ENCODE measurements at regions not wholly inside any gene's neighbourhood (a gene's known extent, or its start where the extent isn't known, plus 50 kb on each side); places are given as distances from the start of the nearest gene placed in this dataset.

GRCh38 chr5:167243463-167243862, 1048.0 kb upstream of the WWC1 start:
- H3K27ac Mint-ChIP-seq = no peak overlapping the region
- no peak for DNase-seq
- H3K36me3 Mint-ChIP-seq = peaks cover 0 to 5% (median 0%) of the 10 kb centered on the region in 3 donors
- H3K4me3 Mint-ChIP-seq = no peak overlapping the region
- peaks cover 0 to 1% (median 0%) of the 10 kb centered on the region in 3 donors for H3K27me3 Mint-ChIP-seq (ENCODE audit: low read depth in 3 of 3)
- H3K4me1 Mint-ChIP-seq = no peaks in the 10 kb centered on the region
- peaks cover 11 to 44% (median 15%) of the 10 kb centered on the region in 6 donors for H3K9me3 Mint-ChIP-seq

DNA sequence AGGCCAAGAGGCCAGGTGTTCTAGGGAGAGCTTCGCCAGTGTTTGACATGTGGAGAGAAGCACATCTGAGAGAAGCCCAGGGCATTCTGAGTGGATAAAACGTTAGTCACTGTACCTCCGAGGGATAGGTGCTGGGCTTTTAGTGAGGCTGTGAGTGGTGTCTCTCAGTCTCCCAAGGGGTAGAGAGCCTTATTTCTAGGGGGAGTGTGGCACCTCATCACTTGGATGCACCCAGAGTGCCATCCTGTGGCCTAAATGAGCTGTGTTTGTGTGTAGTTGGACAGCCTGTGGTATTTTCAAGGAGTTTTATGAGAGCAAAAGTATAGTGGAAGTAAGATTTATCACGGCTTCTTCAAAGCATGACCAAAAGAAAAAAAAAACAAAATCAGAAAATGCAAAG, 1046.9 kb upstream of the WWC1 start:
- H3K27ac Mint-ChIP-seq = no peak overlapping the region
- H3K9me3 Mint-ChIP-seq = peaks cover 11 to 41% (median 13%) of the 10 kb centered on the region in 6 donors
- H3K36me3 Mint-ChIP-seq = peaks cover 0 to 5% (median 0%) of the 10 kb centered on the region in 3 donors
- H3K27me3 Mint-ChIP-seq (ENCODE audit: low read depth in 3 of 3) = peaks cover 0 to 1% (median 0%) of the 10 kb centered on the region in 3 donors
- no peaks in the 10 kb centered on the region for H3K4me1 Mint-ChIP-seq
- no peak overlapping the region for H3K4me3 Mint-ChIP-seq
- no peak for DNase-seq

DNA sequence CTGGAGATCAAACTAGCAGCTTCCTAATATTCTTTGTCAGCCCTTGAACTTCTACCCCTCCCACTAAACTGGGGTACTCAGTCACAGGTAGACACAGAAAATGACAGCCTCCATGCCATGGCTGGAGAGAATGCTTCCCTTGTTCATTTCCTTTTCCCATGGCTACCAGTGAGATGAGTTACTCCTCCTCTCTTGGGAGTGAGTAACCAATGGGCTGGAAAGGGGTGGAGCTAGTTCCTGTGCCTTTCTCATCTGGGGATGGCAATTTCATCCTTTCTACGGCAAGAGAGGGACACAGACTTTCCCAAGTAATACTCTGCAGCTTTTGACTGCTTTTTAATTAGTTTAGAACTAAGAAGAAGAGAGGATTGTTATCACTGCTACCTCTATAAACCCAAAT, 1045.6 kb upstream of the WWC1 start:
- Mint-ChIP-seq H3K9me3 (peaks cover 9 to 44% (median 15%) of the 10 kb centered on the region in 6 donors), H3K36me3 (peaks cover 0 to 5% (median 0%) of the 10 kb centered on the region in 3 donors), H3K4me3 (no peak overlapping the region), H3K27me3 (ENCODE audit: low read depth in 3 of 3) (peaks cover 0 to 1% (median 0%) of the 10 kb centered on the region in 3 donors), H3K27ac (no peak overlapping the region), H3K4me1 (no peaks in the 10 kb centered on the region)
- DNase-seq = no peak

DNA sequence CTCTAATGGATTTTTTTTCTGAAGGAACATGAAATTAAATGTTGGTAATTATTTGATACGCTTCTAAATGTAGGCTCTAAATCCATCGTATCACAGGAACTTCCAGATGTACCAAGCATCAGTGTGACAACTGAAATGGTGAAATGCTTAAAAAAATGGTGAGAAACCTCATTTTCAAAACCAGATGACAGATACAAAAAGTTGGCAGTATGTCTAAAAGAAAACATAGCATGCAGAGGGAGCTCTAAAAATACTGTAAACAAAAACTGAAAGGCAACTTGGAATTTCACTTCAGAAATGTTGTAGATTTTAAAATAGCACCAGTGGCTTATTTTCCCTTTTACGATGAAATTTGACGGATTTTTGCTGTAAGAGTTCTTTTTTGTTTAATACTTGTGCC, 1043.6 kb upstream of the WWC1 start:
- no peaks in the 10 kb centered on the region for H3K4me1 Mint-ChIP-seq
- peaks cover 0 to 1% (median 0%) of the 10 kb centered on the region in 3 donors for H3K27me3 Mint-ChIP-seq (ENCODE audit: low read depth in 3 of 3)
- H3K4me3 Mint-ChIP-seq = no peak overlapping the region
- H3K36me3 Mint-ChIP-seq = no peaks in the 10 kb centered on the region
- DNase-seq = no peak
- no peak overlapping the region for H3K27ac Mint-ChIP-seq
- H3K9me3 Mint-ChIP-seq = peaks cover 5 to 37% (median 8%) of the 10 kb centered on the region in 6 donors

DNA sequence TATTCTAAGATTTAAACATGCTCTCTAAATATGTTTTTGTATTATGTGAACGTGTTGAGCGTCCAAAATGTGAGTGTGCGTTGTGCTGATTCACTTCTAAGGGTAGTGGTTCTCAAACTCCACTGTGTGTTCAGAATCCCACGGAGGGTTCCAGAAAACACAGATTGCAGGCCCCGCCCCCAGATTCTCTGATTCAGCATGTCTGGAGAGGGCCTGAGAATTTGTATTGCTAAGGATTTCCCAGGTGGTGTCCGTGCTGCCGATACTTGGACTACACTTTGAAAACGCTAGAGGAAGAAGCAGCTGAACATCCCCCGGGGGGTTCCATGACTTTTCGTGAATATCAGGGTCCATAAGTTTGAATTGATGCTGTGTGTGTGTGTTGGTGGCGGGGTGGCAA, 1043.2 kb upstream of the WWC1 start:
- Mint-ChIP-seq H3K4me1 (no peaks in the 10 kb centered on the region), H3K27ac (no peak overlapping the region), H3K36me3 (no peaks in the 10 kb centered on the region), H3K27me3 (ENCODE audit: low read depth in 3 of 3) (peaks cover 0 to 1% (median 0%) of the 10 kb centered on the region in 3 donors), H3K9me3 (peaks cover 3 to 33% (median 8%) of the 10 kb centered on the region in 6 donors), H3K4me3 (no peak overlapping the region)
- DNase-seq = no peak

GRCh38 chr5:167250996-167251395, 1040.4 kb upstream of the WWC1 start:
- Mint-ChIP-seq H3K4me1 (no peaks in the 10 kb centered on the region), H3K36me3 (no peaks in the 10 kb centered on the region), H3K4me3 (no peak overlapping the region), H3K9me3 (peaks cover 0 to 33% (median 7%) of the 10 kb centered on the region in 6 donors), H3K27me3 (ENCODE audit: low read depth in 3 of 3) (no peaks in the 10 kb centered on the region), H3K27ac (no peak overlapping the region)
- DNase-seq = no peak

DNA sequence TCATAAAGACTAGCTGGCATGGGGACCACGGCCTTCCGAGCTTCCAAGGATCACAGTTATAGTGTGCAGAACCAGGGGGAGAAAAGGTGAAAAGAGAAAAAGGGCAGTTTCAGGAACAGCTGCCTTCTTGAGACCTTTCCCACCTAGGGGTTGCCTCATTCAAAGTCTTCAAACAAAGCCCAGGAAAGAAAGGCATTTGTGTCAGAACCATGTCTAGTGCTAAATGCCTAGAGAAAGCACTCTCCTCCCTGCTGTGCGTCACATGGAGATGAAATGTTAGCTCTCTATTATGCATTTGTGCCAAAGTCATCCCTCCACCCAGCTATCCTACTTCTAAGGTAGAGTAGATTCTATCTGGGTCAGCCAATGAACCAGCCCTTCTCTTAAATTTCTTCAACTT, 1037.3 kb upstream of the WWC1 start:
- Mint-ChIP-seq H3K27ac (no peak overlapping the region), H3K9me3 (peaks cover 0 to 27% (median 8%) of the 10 kb centered on the region in 6 donors), H3K36me3 (no peaks in the 10 kb centered on the region), H3K4me3 (no peak overlapping the region), H3K4me1 (no peaks in the 10 kb centered on the region), H3K27me3 (ENCODE audit: low read depth in 3 of 3) (no peaks in the 10 kb centered on the region)
- DNase-seq = no peak

- DNase-seq = no peak
- H3K36me3 Mint-ChIP-seq = no peaks in the 10 kb centered on the region
- H3K4me3 Mint-ChIP-seq = no peak overlapping the region
- no peaks in the 10 kb centered on the region for H3K4me1 Mint-ChIP-seq
- no peaks in the 10 kb centered on the region for H3K27me3 Mint-ChIP-seq (ENCODE audit: low read depth in 3 of 3)
- peaks cover 0 to 30% (median 7%) of the 10 kb centered on the region in 6 donors for H3K9me3 Mint-ChIP-seq
- H3K27ac Mint-ChIP-seq = no peak overlapping the region
Measured at GRCh38 chr5:167255926-167256325, 1035.5 kb upstream of the WWC1 start.

DNA sequence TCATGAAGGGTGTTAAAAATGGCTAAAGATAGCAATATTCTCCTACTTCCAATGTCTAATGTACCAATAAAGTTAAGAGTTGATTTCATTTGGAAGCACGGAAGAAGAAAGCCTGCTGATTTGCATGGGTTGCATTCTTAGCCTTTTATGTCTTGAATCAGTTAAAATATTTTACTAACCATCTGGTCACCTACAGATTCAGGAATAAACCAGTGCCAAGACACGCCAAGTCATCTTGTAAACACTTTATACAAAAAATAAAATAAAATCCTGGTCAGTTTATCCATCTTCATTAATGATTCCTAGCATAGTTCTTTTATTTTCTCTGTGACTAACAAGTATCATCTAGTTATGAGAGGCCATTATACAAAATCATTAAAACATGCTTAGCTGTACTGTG, 1031.6 kb upstream of the WWC1 start:
- no peaks in the 10 kb centered on the region for H3K36me3 Mint-ChIP-seq
- H3K4me3 Mint-ChIP-seq = no peak overlapping the region
- no peaks in the 10 kb centered on the region for H3K4me1 Mint-ChIP-seq
- peaks cover 0 to 42% (median 9%) of the 10 kb centered on the region in 6 donors for H3K9me3 Mint-ChIP-seq
- no peak for DNase-seq
- no peak overlapping the region for H3K27ac Mint-ChIP-seq
- H3K27me3 Mint-ChIP-seq (ENCODE audit: low read depth in 3 of 3) = no peaks in the 10 kb centered on the region

GRCh38 chr5:167261309-167262100, 1029.9 kb upstream of the WWC1 start:
- H3K27me3 Mint-ChIP-seq (ENCODE audit: low read depth in 3 of 3) = no peaks in the 10 kb centered on the region
- peaks cover 0 to 40% (median 9%) of the 10 kb centered on the region in 6 donors for H3K9me3 Mint-ChIP-seq
- no peaks in the 10 kb centered on the region for H3K4me1 Mint-ChIP-seq
- H3K4me3 Mint-ChIP-seq = no peak overlapping the region
- no peak for DNase-seq
- H3K27ac Mint-ChIP-seq = no peak overlapping the region
- no peaks in the 10 kb centered on the region for H3K36me3 Mint-ChIP-seq

GRCh38 chr5:167263185-167263584, 1028.3 kb upstream of the WWC1 start:
- peaks cover 0 to 40% (median 8%) of the 10 kb centered on the region in 6 donors for H3K9me3 Mint-ChIP-seq
- no peak overlapping the region for H3K27ac Mint-ChIP-seq
- no peak for DNase-seq
- no peaks in the 10 kb centered on the region for H3K4me1 Mint-ChIP-seq
- H3K4me3 Mint-ChIP-seq = no peak overlapping the region
- H3K27me3 Mint-ChIP-seq (ENCODE audit: low read depth in 3 of 3) = no peaks in the 10 kb centered on the region
- H3K36me3 Mint-ChIP-seq = no peaks in the 10 kb centered on the region

- DNase-seq = no peak
- no peaks in the 10 kb centered on the region for H3K4me1 Mint-ChIP-seq
- no peaks in the 10 kb centered on the region for H3K36me3 Mint-ChIP-seq
- no peak overlapping the region for H3K4me3 Mint-ChIP-seq
- peaks cover 0 to 39% (median 8%) of the 10 kb centered on the region in 6 donors for H3K9me3 Mint-ChIP-seq
- H3K27ac Mint-ChIP-seq = no peak overlapping the region
- H3K27me3 Mint-ChIP-seq (ENCODE audit: low read depth in 3 of 3) = no peaks in the 10 kb centered on the region
Measured at GRCh38 chr5:167264348-167264747, 1027.1 kb upstream of the WWC1 start.

DNA sequence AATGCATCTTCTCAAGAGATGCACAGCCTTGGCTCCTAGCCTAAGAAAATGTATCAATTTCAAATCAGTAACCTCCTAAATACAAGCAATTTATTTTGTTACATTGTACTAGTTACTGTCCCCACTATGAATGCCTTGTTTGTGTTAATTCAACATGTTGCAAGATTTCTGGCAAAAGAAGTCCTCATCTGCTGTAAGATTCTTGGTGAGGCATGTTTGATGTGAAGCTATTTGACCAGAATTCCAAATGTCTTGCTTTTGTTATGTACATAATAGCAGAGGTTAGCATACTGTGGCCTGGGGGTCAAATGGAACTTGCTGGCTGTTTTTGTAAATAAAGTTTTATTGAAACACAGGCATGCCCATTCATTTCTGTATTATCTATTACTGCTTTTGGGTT, 1023.1 kb upstream of the WWC1 start:
- Mint-ChIP-seq H3K4me3 (no peak overlapping the region), H3K4me1 (no peaks in the 10 kb centered on the region), H3K36me3 (no peaks in the 10 kb centered on the region), H3K27me3 (ENCODE audit: low read depth in 3 of 3) (no peaks in the 10 kb centered on the region), H3K27ac (no peak overlapping the region), H3K9me3 (peaks cover 3 to 35% (median 11%) of the 10 kb centered on the region in 6 donors)
- DNase-seq = no peak

- H3K4me3 Mint-ChIP-seq = no peak overlapping the region
- H3K4me1 Mint-ChIP-seq = no peaks in the 10 kb centered on the region
- H3K36me3 Mint-ChIP-seq = no peaks in the 10 kb centered on the region
- peaks cover 3 to 34% (median 10%) of the 10 kb centered on the region in 6 donors for H3K9me3 Mint-ChIP-seq
- no peaks in the 10 kb centered on the region for H3K27me3 Mint-ChIP-seq (ENCODE audit: low read depth in 3 of 3)
- no peak for DNase-seq
- no peak overlapping the region for H3K27ac Mint-ChIP-seq
Measured at GRCh38 chr5:167269146-167269545, 1022.3 kb upstream of the WWC1 start.

- H3K9me3 Mint-ChIP-seq = peaks cover 3 to 27% (median 6%) of the 10 kb centered on the region in 6 donors
- H3K4me3 Mint-ChIP-seq = no peak overlapping the region
- no peaks in the 10 kb centered on the region for H3K27me3 Mint-ChIP-seq (ENCODE audit: low read depth in 3 of 3)
- H3K4me1 Mint-ChIP-seq = no peaks in the 10 kb centered on the region
- H3K27ac Mint-ChIP-seq = no peak overlapping the region
- DNase-seq = no peak
- H3K36me3 Mint-ChIP-seq = no peaks in the 10 kb centered on the region
Measured at GRCh38 chr5:167271081-167271480, 1020.4 kb upstream of the WWC1 start.
